Spleen (tissue), 11 donors: ENCODE measurements at regions not wholly inside any gene's neighbourhood (a gene's known extent, or its start where the extent isn't known, plus 50 kb on each side); places are given as distances from the start of the nearest gene placed in this dataset.

Experiments
- DNase-seq: peaks from one replicate; pipeline ENCODE4 v3.0.0-alpha.2; 2020
- H3K27ac ChIP-seq, 8 donors: fragments of 200-600 bp; sonication (generic) in 7 of 8; 1 replicate in 4 of 8; 2 replicates in 4 of 8; pipeline versions ENCODE4 v1.5.0 to v1.8.0; 2016 to 2021; ENCODE audit warnings: inconsistent platforms in 4 of 8, mild to moderate bottlenecking in 4 of 8, moderate library complexity in 1 of 8
- H3K27me3 ChIP-seq, 7 donors: fragments of 200-600 bp; sonication (generic) in 6 of 7; replicated peaks in 1 of 7; 1 replicate in 4 of 7; 2 replicates in 3 of 7; pipeline versions ENCODE4 v1.5.0 to v1.8.0; 2016 to 2021; ENCODE audit warnings: inconsistent platforms in 3 of 7, mild to moderate bottlenecking in 1 of 7
- H3K36me3 ChIP-seq, 6 donors: fragments of 200-600 bp; sonication (generic) in 5 of 6; 1 replicate in 4 of 6; 2 replicates in 2 of 6; pipeline versions ENCODE4 v1.5.0 to v1.8.0; 2016 to 2021; ENCODE audit warnings: inconsistent platforms in 2 of 6
- H3K4me1 ChIP-seq, 6 donors: fragments of 200-600 bp; sonication (generic) in 5 of 6; 1 replicate in 3 of 6; 2 replicates in 3 of 6; pipeline versions ENCODE4 v1.5.0 to v1.8.0; 2016 to 2021; ENCODE audit warnings: inconsistent platforms in 3 of 6
- H3K4me3 ChIP-seq, 8 donors: fragments of 200-600 bp; sonication (generic) in 7 of 8; 1 replicate in 4 of 8; 2 replicates in 4 of 8; pipeline versions ENCODE4 v1.5.0 to v1.8.0; 2016 to 2021; ENCODE audit warnings: inconsistent platforms in 4 of 8, mild to moderate bottlenecking in 4 of 8, moderate library complexity in 2 of 8
- H3K9me3 ChIP-seq, 8 donors: fragments of 200-600 bp; sonication (generic) in 7 of 8; 1 replicate in 4 of 8; 2 replicates in 4 of 8; pipeline versions ENCODE4 v1.5.0 to v1.8.0; 2016 to 2021; ENCODE audit warnings: inconsistent platforms in 4 of 8
- CTCF ChIP-seq, 11 experiments: fragments of 200-600 bp in 7 of 11; fragments of 450-650 bp in 4 of 11; sonication (generic) in 4 of 11; IDR thresholded peaks in 8 of 11; conservative IDR thresholded peaks in 3 of 11; 1 replicate in 7 of 11; 2 replicates in 4 of 11; pipeline versions ENCODE4 v1.4.0 to v1.8.0; 2016 to 2021; ENCODE audit warnings: antibody characterized with exemption in 11 of 11, inconsistent platforms in 4 of 11, mild to moderate bottlenecking in 1 of 11
- POLR2A ChIP-seq, 3 donors: fragments of 450-650 bp; IDR thresholded peaks; one replicate each; pipeline ENCODE4 v1.5.1; 2017; ENCODE audit warnings: antibody characterized with exemption in 3 of 3, mild to moderate bottlenecking in 1 of 3
- POLR2AphosphoS5 ChIP-seq, 3 donors: sonication (generic); formaldehyde crosslinking; IDR thresholded peaks; one replicate each; pipeline ENCODE4 v1.5.1; 2017; ENCODE audit warnings: antibody characterized with exemption in 3 of 3
- WGBS, 5 donors: extraction: QIAGEN DNeasy Blood & Tissue Kit in 3 of 5; methylation state at CpG; one replicate each; pipeline versions ENCODE4 v1.1.5 to v1.1.7; 2013 to 2018; 5-methylcytosine and 5-hydroxymethylcytosine counted together
- intact Hi-C: fragments of 100-400 bp; cut with DNase I; formaldehyde crosslinking; loops from one replicate; pipeline ENCODE4 v1.15.0; 2023; ENCODE audit warnings: low total_unique reads
- donor health status: healthy with polysubstance abuse.
- donor health status: DM: no; HTN: no; CAD: no; lungs with moderate emphysema.
- donor health status: DM: no; HTN: no; CAD: no.
- donor health status: Bipolar disorder and iron deficiency.
- donor health status: healthy.
- donor health status: DM: no; HTN: no; CAD: no.
- donor health status: DM: yes; HTN: yes; CAD: no.

GRCh38 chr4:28976369-28976768 lies 1743.8 kb upstream of the PCDH7 start:
- no peak for TF ChIP-seq POLR2AphosphoS5 (IDR thresholded peaks at IDR 0.05)
- no peak for TF ChIP-seq POLR2A (IDR thresholded peaks at IDR 0.05)
- TF ChIP-seq CTCF (IDR thresholded peaks at IDR 0.05 in 8 of 11, conservative IDR thresholded peaks at IDR 0.05 in 3 of 11): no peak
- peaks cover 0 to 4% (median 0%) of the 10 kb centered on the region in 8 donors for H3K9me3 ChIP-seq
- no peak for DNase-seq
- 59 to 76% (median 73%) methylated on average over 1 of the region's 1 CpG for WGBS, 5 donors
- no peaks in the 10 kb centered on the region for H3K27me3 ChIP-seq
- H3K4me3 ChIP-seq: no peak overlapping the region
- intact Hi-C loops: no loop called here
- no peaks in the 10 kb centered on the region for H3K36me3 ChIP-seq
- no peaks in the 10 kb centered on the region for H3K4me1 ChIP-seq
- H3K27ac ChIP-seq: no peak overlapping the region

GRCh38 chr4:29002151-29002550 lies 1718.0 kb upstream of the PCDH7 start:
- Histone ChIP-seq H3K27me3 (no peaks in the 10 kb centered on the region), H3K36me3 (no peaks in the 10 kb centered on the region), H3K9me3 (peaks cover 0 to 36% (median 15%) of the 10 kb centered on the region in 8 donors), H3K4me3 (no peak overlapping the region), H3K27ac (no peak overlapping the region), H3K4me1 (no peaks in the 10 kb centered on the region)
- TF ChIP-seq POLR2AphosphoS5 (IDR thresholded peaks at IDR 0.05) (no peak), CTCF (IDR thresholded peaks at IDR 0.05 in 8 of 11, conservative IDR thresholded peaks at IDR 0.05 in 3 of 11) (no peak), POLR2A (IDR thresholded peaks at IDR 0.05) (no peak)
- DNase-seq: no peak
- intact Hi-C loops: no loop called here

GRCh38 chr4:29005838-29006237 lies 1714.3 kb upstream of the PCDH7 start:
- Histone ChIP-seq H3K4me1 (no peaks in the 10 kb centered on the region), H3K27me3 (no peaks in the 10 kb centered on the region), H3K27ac (no peak overlapping the region), H3K4me3 (no peak overlapping the region), H3K36me3 (no peaks in the 10 kb centered on the region), H3K9me3 (peaks cover 0 to 6% (median 0%) of the 10 kb centered on the region in 8 donors)
- WGBS, 5 donors: 70 to 89% (median 75%) methylated on average over 4 of the region's 4 CpGs
- intact Hi-C loops: no loop called here
- DNase-seq: no peak
- no peak for TF ChIP-seq POLR2AphosphoS5 (IDR thresholded peaks at IDR 0.05)
- TF ChIP-seq CTCF (IDR thresholded peaks at IDR 0.05 in 8 of 11, conservative IDR thresholded peaks at IDR 0.05 in 3 of 11): no peak
- no peak for TF ChIP-seq POLR2A (IDR thresholded peaks at IDR 0.05)

GRCh38 chr4:29009908-29010307 lies 1710.3 kb upstream of the PCDH7 start:
- no peaks in the 10 kb centered on the region for H3K4me1 ChIP-seq
- H3K4me3 ChIP-seq: no peak overlapping the region
- H3K27me3 ChIP-seq: no peaks in the 10 kb centered on the region
- H3K27ac ChIP-seq: no peak overlapping the region
- WGBS, 5 donors: 55 to 66% (median 64%) methylated on average over 5 of the region's 5 CpGs
- peaks cover 0 to 15% (median 11%) of the 10 kb centered on the region in 8 donors for H3K9me3 ChIP-seq
- DNase-seq: no peak
- no peaks in the 10 kb centered on the region for H3K36me3 ChIP-seq
- TF ChIP-seq POLR2A (IDR thresholded peaks at IDR 0.05): no peak
- TF ChIP-seq POLR2AphosphoS5 (IDR thresholded peaks at IDR 0.05): no peak
- TF ChIP-seq CTCF (IDR thresholded peaks at IDR 0.05 in 8 of 11, conservative IDR thresholded peaks at IDR 0.05 in 3 of 11): no peak
- intact Hi-C loops: no loop called here
